WTC11 (cell line): ENCODE measurements at regions not wholly inside any gene's neighbourhood (a gene's known extent, or its start where the extent isn't known, plus 50 kb on each side); places are given as distances from the start of the nearest gene placed in this dataset.

Experiments
- ATAC-seq: fragments of 200-7000 bp; cut with Tn5 transposase; 2 replicates; pipeline ENCODE4 v1.10.0; 2021; ENCODE audit warnings: mild to moderate bottlenecking, moderate library complexity
- CTCF ChIA-PET: fragments of 300-600 bp; sonication (Branson Sonifier 250); formaldehyde crosslinking; loops from one replicate; lab custom pipeline; 2021; ENCODE audit warnings: antibody characterized with exemption; lab: Charles Lee
- POLR2A ChIA-PET: fragments of 350-600 bp; sonication (Branson Sonifier 250); formaldehyde crosslinking; loops from one replicate; lab custom pipeline; 2021; ENCODE audit warnings: antibody characterized with exemption; lab: Charles Lee
- DNase-seq: peaks from one replicate; pipeline ENCODE4 v3.0.0; 2021; ENCODE audit warnings: low spot score
- H3K27ac Mint-ChIP-seq: 2 replicates; pipeline ENCODE4 v1.8.0; 2021; ENCODE audit warnings: mixed read lengths
- H3K27me3 Mint-ChIP-seq: 2 replicates; pipeline ENCODE4 v1.8.0; 2021; ENCODE audit warnings: low read depth, mild to moderate bottlenecking, moderate library complexity, mixed read lengths
- H3K36me3 Mint-ChIP-seq: 2 replicates; pipeline ENCODE4 v1.8.0; 2021; ENCODE audit warnings: mixed read lengths
- H3K4me1 Mint-ChIP-seq: 2 replicates; pipeline ENCODE4 v1.8.0; 2022; ENCODE audit warnings: mixed read lengths
- H3K4me3 Mint-ChIP-seq: 2 replicates; pipeline ENCODE4 v1.8.0; 2021; ENCODE audit warnings: mild to moderate bottlenecking, moderate library complexity, mixed read lengths
- H3K9me3 Mint-ChIP-seq: 2 replicates; pipeline ENCODE4 v1.8.0; 2021; ENCODE audit warnings: mixed read lengths
- E2F5 ChIP-seq: sonication (generic); formaldehyde crosslinking; IDR thresholded peaks from 2 replicates; pipeline ENCODE4 v1.8.1; 2022; ENCODE audit warnings: mild to moderate bottlenecking, moderate library complexity, missing genetic modification reagents
- HMGXB4 ChIP-seq: sonication (generic); formaldehyde crosslinking; IDR thresholded peaks from 2 replicates; pipeline ENCODE4 v1.8.1; 2023; ENCODE audit warnings: mild to moderate bottlenecking, moderate library complexity, missing genetic modification reagents
- JAZF1 ChIP-seq: fragments of 250-450 bp; sonication (Bioruptor Pico); IDR thresholded peaks from 2 replicates; pipeline ENCODE4 v1.9.0; 2021; ENCODE audit warnings: moderate library complexity, mild to moderate bottlenecking, inconsistent platforms
- MYBL2 ChIP-seq: sonication (generic); formaldehyde crosslinking; IDR thresholded peaks from 2 replicates; pipeline ENCODE4 v1.8.1; 2023; ENCODE audit warnings: mild to moderate bottlenecking, moderate library complexity, missing genetic modification reagents
- NFE2L1 ChIP-seq: sonication (generic); formaldehyde crosslinking; IDR thresholded peaks from 2 replicates; pipeline ENCODE4 v1.8.1; 2023; ENCODE audit warnings: missing genetic modification reagents
- RELA ChIP-seq: sonication (generic); formaldehyde crosslinking; IDR thresholded peaks from 2 replicates; pipeline ENCODE4 v1.8.1; 2022; ENCODE audit warnings: missing genetic modification reagents, mild to moderate bottlenecking, borderline replicate concordance
- TEAD4 ChIP-seq: sonication (generic); formaldehyde crosslinking; IDR thresholded peaks from 2 replicates; pipeline ENCODE4 v1.8.0; 2022; ENCODE audit warnings: mild to moderate bottlenecking, missing genetic modification reagents
- ZNF263 ChIP-seq: sonication (generic); formaldehyde crosslinking; IDR thresholded peaks from 2 replicates; pipeline ENCODE4 v1.8.1; 2022; ENCODE audit warnings: low read depth, mild to moderate bottlenecking, moderate library complexity, missing genetic modification reagents
- ZNF425 ChIP-seq: fragments of 250-450 bp; sonication (Bioruptor Pico); conservative IDR thresholded peaks from 2 replicates; pipeline ENCODE4 v1.9.0; 2021; ENCODE audit warnings: mild to moderate bottlenecking
- TF ChIP-seq, protein P1 (sequence below): fragments of 250-450 bp; sonication (Bioruptor Pico); IDR thresholded peaks from 2 replicates; pipeline ENCODE4 v1.9.0; 2021; ENCODE audit warnings: mild to moderate bottlenecking, borderline replicate concordance
- TF ChIP-seq, protein P2 (sequence below): sonication (generic); formaldehyde crosslinking; IDR thresholded peaks from 2 replicates; pipeline ENCODE4 v1.8.1; 2023; ENCODE audit warnings: mild to moderate bottlenecking, missing genetic modification reagents, moderate library complexity
- TF ChIP-seq, protein P3 (sequence below): sonication (generic); formaldehyde crosslinking; IDR thresholded peaks from 2 replicates; pipeline ENCODE4 v1.8.0; 2022; ENCODE audit warnings: mild to moderate bottlenecking, missing genetic modification reagents
- TF ChIP-seq, protein P4 (sequence below): sonication (generic); formaldehyde crosslinking; IDR thresholded peaks from 2 replicates; pipeline ENCODE4 v1.8.0; 2023; ENCODE audit warnings: missing genetic modification reagents
- TF ChIP-seq, protein P5 (sequence below): sonication (generic); formaldehyde crosslinking; IDR thresholded peaks from 2 replicates; pipeline ENCODE4 v1.8.1; 2022; ENCODE audit warnings: missing genetic modification reagents, borderline replicate concordance

DNA sequence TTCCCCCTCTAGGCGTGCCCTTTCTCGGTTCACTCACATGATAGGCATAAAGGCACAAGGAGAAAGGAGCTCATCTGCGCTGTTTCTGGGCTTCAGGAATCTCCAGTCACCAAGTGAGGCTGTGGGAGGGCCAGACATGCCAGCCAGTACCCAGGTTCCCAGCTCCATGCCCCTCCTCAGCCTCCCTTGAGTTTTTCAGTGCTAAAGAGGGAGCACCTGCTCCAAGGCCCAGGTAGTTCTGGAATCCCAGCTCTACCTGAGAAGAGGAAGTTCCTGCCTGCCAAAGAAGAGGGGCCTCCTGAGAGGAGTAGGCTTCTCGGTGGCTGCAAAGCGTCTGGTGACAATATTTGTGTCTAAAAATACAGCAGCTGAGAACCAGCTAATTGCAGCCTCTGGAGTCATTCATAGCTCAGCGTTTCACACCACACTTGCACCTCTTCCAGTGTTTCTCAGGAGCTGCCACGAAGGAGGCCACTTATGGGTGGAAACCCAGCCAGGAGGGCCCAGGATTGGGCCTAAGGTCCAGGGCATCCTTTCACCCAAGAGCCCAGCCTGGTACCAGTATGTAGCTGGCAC, 197.4 kb downstream of the TRIM29 start (continued):
- TF ChIP-seq, protein P1, sequence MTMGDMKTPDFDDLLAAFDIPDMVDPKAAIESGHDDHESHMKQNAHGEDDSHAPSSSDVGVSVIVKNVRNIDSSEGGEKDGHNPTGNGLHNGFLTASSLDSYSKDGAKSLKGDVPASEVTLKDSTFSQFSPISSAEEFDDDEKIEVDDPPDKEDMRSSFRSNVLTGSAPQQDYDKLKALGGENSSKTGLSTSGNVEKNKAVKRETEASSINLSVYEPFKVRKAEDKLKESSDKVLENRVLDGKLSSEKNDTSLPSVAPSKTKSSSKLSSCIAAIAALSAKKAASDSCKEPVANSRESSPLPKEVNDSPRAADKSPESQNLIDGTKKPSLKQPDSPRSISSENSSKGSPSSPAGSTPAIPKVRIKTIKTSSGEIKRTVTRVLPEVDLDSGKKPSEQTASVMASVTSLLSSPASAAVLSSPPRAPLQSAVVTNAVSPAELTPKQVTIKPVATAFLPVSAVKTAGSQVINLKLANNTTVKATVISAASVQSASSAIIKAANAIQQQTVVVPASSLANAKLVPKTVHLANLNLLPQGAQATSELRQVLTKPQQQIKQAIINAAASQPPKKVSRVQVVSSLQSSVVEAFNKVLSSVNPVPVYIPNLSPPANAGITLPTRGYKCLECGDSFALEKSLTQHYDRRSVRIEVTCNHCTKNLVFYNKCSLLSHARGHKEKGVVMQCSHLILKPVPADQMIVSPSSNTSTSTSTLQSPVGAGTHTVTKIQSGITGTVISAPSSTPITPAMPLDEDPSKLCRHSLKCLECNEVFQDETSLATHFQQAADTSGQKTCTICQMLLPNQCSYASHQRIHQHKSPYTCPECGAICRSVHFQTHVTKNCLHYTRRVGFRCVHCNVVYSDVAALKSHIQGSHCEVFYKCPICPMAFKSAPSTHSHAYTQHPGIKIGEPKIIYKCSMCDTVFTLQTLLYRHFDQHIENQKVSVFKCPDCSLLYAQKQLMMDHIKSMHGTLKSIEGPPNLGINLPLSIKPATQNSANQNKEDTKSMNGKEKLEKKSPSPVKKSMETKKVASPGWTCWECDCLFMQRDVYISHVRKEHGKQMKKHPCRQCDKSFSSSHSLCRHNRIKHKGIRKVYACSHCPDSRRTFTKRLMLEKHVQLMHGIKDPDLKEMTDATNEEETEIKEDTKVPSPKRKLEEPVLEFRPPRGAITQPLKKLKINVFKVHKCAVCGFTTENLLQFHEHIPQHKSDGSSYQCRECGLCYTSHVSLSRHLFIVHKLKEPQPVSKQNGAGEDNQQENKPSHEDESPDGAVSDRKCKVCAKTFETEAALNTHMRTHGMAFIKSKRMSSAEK (CRISPR knock-in tag): no peak
- TF ChIP-seq ZNF263 (CRISPR knock-in tag): no peak
- TF ChIP-seq ZNF425: no peak
- TF ChIP-seq TEAD4 (CRISPR knock-in tag): no peak
- no peak for TF ChIP-seq E2F5
- TF ChIP-seq, protein P2, sequence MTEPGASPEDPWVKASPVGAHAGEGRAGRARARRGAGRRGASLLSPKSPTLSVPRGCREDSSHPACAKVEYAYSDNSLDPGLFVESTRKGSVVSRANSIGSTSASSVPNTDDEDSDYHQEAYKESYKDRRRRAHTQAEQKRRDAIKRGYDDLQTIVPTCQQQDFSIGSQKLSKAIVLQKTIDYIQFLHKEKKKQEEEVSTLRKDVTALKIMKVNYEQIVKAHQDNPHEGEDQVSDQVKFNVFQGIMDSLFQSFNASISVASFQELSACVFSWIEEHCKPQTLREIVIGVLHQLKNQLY (CRISPR knock-in tag): no peak
- TF ChIP-seq MYBL2: no peak
- TF ChIP-seq, protein P3, sequence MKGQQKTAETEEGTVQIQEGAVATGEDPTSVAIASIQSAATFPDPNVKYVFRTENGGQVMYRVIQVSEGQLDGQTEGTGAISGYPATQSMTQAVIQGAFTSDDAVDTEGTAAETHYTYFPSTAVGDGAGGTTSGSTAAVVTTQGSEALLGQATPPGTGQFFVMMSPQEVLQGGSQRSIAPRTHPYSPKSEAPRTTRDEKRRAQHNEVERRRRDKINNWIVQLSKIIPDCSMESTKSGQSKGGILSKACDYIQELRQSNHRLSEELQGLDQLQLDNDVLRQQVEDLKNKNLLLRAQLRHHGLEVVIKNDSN (CRISPR knock-in tag): no peak
- TF ChIP-seq RELA (CRISPR knock-in tag): no peak

DNA sequence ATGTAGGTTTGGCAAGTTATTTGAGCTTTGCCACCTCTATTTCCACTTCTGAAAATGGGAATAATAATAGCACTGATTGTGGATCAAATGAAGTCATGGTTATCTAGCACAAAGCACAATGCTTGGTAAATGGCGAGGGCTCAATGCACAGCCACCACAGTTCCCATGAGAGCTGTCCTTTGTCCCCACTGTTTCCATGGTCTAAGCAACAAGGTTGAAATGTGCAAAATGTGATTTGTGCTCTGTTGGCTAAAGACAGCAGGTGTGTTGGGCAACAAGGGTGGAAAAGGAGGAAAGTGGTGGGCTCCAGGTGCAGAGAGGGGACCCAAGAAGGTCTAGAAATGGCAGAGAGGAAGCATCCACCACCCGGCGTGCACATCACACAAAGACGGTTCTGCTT, 200.5 kb downstream of the TRIM29 start:
- Mint-ChIP-seq H3K36me3 (no peaks in the 10 kb centered on the region), H3K4me3 (no peak overlapping the region), H3K27ac (no peak overlapping the region), H3K27me3 (peaks cover 3% of the 10 kb centered on the region), H3K9me3 (peaks cover 5% of the 10 kb centered on the region), H3K4me1 (peaks cover 51% of the 10 kb centered on the region)
- no peak for ATAC-seq
- CTCF ChIA-PET: interaction anchor here (0.5 to 1.2 kb wide), 4 partner anchors 16 to 171 kb away, joined by 3 to 4 read pairs (median 3); no protein-coding TSS in a partner anchor
- POLR2A ChIA-PET: no interaction called here
- no peak for DNase-seq
- TF ChIP-seq, protein P1 (CRISPR knock-in tag): no peak
- TF ChIP-seq, protein P4, sequence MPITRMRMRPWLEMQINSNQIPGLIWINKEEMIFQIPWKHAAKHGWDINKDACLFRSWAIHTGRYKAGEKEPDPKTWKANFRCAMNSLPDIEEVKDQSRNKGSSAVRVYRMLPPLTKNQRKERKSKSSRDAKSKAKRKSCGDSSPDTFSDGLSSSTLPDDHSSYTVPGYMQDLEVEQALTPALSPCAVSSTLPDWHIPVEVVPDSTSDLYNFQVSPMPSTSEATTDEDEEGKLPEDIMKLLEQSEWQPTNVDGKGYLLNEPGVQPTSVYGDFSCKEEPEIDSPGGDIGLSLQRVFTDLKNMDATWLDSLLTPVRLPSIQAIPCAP (CRISPR knock-in tag): no peak
- TF ChIP-seq NFE2L1: no peak
- no peak for TF ChIP-seq JAZF1 (CRISPR knock-in tag)
- no peak for TF ChIP-seq HMGXB4 (CRISPR knock-in tag)
- TF ChIP-seq, protein P5, sequence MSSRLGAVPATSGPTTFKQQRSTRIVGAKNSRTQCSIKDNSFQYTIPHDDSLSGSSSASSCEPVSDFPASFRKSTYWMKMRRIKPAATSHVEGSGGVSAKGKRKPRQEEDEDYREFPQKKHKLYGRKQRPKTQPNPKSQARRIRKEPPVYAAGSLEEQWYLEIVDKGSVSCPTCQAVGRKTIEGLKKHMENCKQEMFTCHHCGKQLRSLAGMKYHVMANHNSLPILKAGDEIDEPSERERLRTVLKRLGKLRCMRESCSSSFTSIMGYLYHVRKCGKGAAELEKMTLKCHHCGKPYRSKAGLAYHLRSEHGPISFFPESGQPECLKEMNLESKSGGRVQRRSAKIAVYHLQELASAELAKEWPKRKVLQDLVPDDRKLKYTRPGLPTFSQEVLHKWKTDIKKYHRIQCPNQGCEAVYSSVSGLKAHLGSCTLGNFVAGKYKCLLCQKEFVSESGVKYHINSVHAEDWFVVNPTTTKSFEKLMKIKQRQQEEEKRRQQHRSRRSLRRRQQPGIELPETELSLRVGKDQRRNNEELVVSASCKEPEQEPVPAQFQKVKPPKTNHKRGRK (CRISPR knock-in tag): no peak
